HepG2 (cell line): ENCODE measurements at regions not wholly inside any gene's neighbourhood (a gene's known extent, or its start where the extent isn't known, plus 50 kb on each side); places are given as distances from the start of the nearest gene placed in this dataset.

Experiments used
- CC2D1A ChIP-seq: sonication (generic); formaldehyde crosslinking; IDR thresholded peaks from 2 replicates; pipeline ENCODE4 v1.8.1; 2023; ENCODE audit warnings: mild to moderate bottlenecking, missing genetic modification reagents
- GABPB1 ChIP-seq: IDR thresholded peaks from 2 replicates; pipeline ENCODE4 v1.6.1; 2016; ENCODE audit warnings: mild to moderate bottlenecking, missing genetic modification reagents, moderate library complexity, missing compliant biosample characterization
- HOXA5 ChIP-seq: sonication (generic); formaldehyde crosslinking; IDR thresholded peaks from 2 replicates; pipeline ENCODE4 v1.4.0; 2020; ENCODE audit warnings: missing genetic modification reagents
- KDM2A ChIP-seq: sonication (generic); formaldehyde crosslinking; IDR thresholded peaks from 2 replicates; pipeline ENCODE4 v1.4.0; 2020; ENCODE audit warnings: low read depth, missing genetic modification reagents, borderline replicate concordance
- KDM3A ChIP-seq: IDR thresholded peaks from 2 replicates; pipeline ENCODE4 v1.6.1; 2018; ENCODE audit warnings: low read depth, missing compliant biosample characterization
- KLF12 ChIP-seq: sonication (generic); formaldehyde crosslinking; IDR thresholded peaks from 2 replicates; pipeline ENCODE4 v1.4.0; 2020; ENCODE audit warnings: missing genetic modification reagents, borderline replicate concordance
- RXRA ChIP-seq: sonication (generic); formaldehyde crosslinking; IDR thresholded peaks from 2 replicates; pipeline ENCODE4 v1.5.1; 2020; ENCODE audit warnings: missing genetic modification reagents
- SMAD1 ChIP-seq: sonication (generic); formaldehyde crosslinking; IDR thresholded peaks from 2 replicates; pipeline ENCODE4 v1.4.0; 2020; ENCODE audit warnings: missing genetic modification reagents, low read depth, mild to moderate bottlenecking, borderline replicate concordance
- SMAD3 ChIP-seq: sonication (generic); formaldehyde crosslinking; IDR thresholded peaks from 2 replicates; pipeline ENCODE4 v1.4.0; 2020; ENCODE audit warnings: missing genetic modification reagents
- STAG1 ChIP-seq: sonication (generic); formaldehyde crosslinking; IDR thresholded peaks from 2 replicates; pipeline ENCODE4 v1.4.0; 2020; ENCODE audit warnings: missing genetic modification reagents
- TSC22D2 ChIP-seq: sonication (generic); formaldehyde crosslinking; IDR thresholded peaks from 2 replicates; pipeline ENCODE4 v1.5.1; 2020; ENCODE audit warnings: missing genetic modification reagents, mild to moderate bottlenecking, borderline replicate concordance
- ZBTB7B ChIP-seq: sonication (generic); formaldehyde crosslinking; IDR thresholded peaks from 2 replicates; pipeline ENCODE4 v1.4.0; 2020; ENCODE audit warnings: missing genetic modification reagents
- ZNF225 ChIP-seq: sonication (generic); formaldehyde crosslinking; IDR thresholded peaks from 2 replicates; pipeline ENCODE4 v1.4.0; 2020; ENCODE audit warnings: mild to moderate bottlenecking, missing genetic modification reagents
- ZNF281 ChIP-seq: sonication (generic); formaldehyde crosslinking; IDR thresholded peaks from 2 replicates; pipeline ENCODE4 v1.4.0; 2020; ENCODE audit warnings: missing genetic modification reagents, borderline replicate concordance
- ZNF547 ChIP-seq: sonication (generic); formaldehyde crosslinking; IDR thresholded peaks from 2 replicates; pipeline ENCODE4 v1.5.1; 2020; ENCODE audit warnings: mild to moderate bottlenecking, missing genetic modification reagents
- ZNF572 ChIP-seq: sonication (generic); formaldehyde crosslinking; IDR thresholded peaks from 2 replicates; pipeline ENCODE4 v1.5.1; 2020; ENCODE audit warnings: mild to moderate bottlenecking, missing genetic modification reagents
- ZNF749 ChIP-seq: sonication (generic); formaldehyde crosslinking; IDR thresholded peaks from 2 replicates; pipeline ENCODE4 v1.8.0; 2022; ENCODE audit warnings: mild to moderate bottlenecking, missing genetic modification reagents, moderate library complexity, borderline replicate concordance
- ZNF781 ChIP-seq: sonication (generic); formaldehyde crosslinking; IDR thresholded peaks from 2 replicates; pipeline ENCODE4 v1.5.1; 2020; ENCODE audit warnings: borderline replicate concordance, mild to moderate bottlenecking, missing genetic modification reagents; ENCODE audit errors: not compliant biosample characterization
- ZSCAN12 ChIP-seq: sonication (generic); formaldehyde crosslinking; IDR thresholded peaks from 2 replicates; pipeline ENCODE4 v1.9.0; 2021; ENCODE audit warnings: mild to moderate bottlenecking, missing genetic modification reagents
- ZZZ3 ChIP-seq: sonication (generic); formaldehyde crosslinking; IDR thresholded peaks from 2 replicates; pipeline ENCODE4 v1.4.0; 2020; ENCODE audit warnings: missing genetic modification reagents, mild to moderate bottlenecking, borderline replicate concordance
- TF ChIP-seq, protein P1 (sequence below): sonication (generic); formaldehyde crosslinking; IDR thresholded peaks from 2 replicates; pipeline ENCODE4 v1.5.1; 2020; ENCODE audit warnings: missing genetic modification reagents, mild to moderate bottlenecking, borderline replicate concordance
- TF ChIP-seq, protein P2 (sequence below): sonication (generic); formaldehyde crosslinking; IDR thresholded peaks from 2 replicates; pipeline ENCODE4 v1.5.1; 2020; ENCODE audit warnings: mild to moderate bottlenecking, moderate library complexity, missing genetic modification reagents

GRCh38 chr9:107425101-107426025, 64.2 kb downstream of the KLF4 start (continued):
- TF ChIP-seq, protein P1, sequence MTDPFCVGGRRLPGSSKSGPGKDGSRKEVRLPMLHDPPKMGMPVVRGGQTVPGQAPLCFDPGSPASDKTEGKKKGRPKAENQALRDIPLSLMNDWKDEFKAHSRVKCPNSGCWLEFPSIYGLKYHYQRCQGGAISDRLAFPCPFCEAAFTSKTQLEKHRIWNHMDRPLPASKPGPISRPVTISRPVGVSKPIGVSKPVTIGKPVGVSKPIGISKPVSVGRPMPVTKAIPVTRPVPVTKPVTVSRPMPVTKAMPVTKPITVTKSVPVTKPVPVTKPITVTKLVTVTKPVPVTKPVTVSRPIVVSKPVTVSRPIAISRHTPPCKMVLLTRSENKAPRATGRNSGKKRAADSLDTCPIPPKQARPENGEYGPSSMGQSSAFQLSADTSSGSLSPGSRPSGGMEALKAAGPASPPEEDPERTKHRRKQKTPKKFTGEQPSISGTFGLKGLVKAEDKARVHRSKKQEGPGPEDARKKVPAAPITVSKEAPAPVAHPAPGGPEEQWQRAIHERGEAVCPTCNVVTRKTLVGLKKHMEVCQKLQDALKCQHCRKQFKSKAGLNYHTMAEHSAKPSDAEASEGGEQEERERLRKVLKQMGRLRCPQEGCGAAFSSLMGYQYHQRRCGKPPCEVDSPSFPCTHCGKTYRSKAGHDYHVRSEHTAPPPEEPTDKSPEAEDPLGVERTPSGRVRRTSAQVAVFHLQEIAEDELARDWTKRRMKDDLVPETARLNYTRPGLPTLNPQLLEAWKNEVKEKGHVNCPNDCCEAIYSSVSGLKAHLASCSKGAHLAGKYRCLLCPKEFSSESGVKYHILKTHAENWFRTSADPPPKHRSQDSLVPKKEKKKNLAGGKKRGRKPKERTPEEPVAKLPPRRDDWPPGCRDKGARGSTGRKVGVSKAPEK (CRISPR knock-in tag) = 0 out of 2 replicates have a peak, but pooled peaks have one; percentile 34
- 0 out of 2 replicates have a peak, but pooled peaks have one; percentile 31 for TF ChIP-seq HOXA5
- TF ChIP-seq, protein P2, sequence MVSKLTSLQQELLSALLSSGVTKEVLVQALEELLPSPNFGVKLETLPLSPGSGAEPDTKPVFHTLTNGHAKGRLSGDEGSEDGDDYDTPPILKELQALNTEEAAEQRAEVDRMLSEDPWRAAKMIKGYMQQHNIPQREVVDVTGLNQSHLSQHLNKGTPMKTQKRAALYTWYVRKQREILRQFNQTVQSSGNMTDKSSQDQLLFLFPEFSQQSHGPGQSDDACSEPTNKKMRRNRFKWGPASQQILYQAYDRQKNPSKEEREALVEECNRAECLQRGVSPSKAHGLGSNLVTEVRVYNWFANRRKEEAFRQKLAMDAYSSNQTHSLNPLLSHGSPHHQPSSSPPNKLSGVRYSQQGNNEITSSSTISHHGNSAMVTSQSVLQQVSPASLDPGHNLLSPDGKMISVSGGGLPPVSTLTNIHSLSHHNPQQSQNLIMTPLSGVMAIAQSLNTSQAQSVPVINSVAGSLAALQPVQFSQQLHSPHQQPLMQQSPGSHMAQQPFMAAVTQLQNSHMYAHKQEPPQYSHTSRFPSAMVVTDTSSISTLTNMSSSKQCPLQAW = peak; percentile 59
- TF ChIP-seq STAG1 (CRISPR knock-in tag) = peak; percentile 68
- TF ChIP-seq SMAD1 (CRISPR knock-in tag) = no peak
- no peak for TF ChIP-seq CC2D1A (CRISPR knock-in tag)
- TF ChIP-seq ZZZ3 (CRISPR knock-in tag) = 0 out of 2 replicates have a peak, but pooled peaks have one; percentile 16
- no peak for TF ChIP-seq KDM2A (CRISPR knock-in tag)
- TF ChIP-seq KLF12 (CRISPR knock-in tag) = no peak
- TF ChIP-seq ZNF572 (CRISPR knock-in tag) = 0 out of 2 replicates have a peak, but pooled peaks have one; percentile 52
- no peak for TF ChIP-seq ZSCAN12 (CRISPR knock-in tag)
- peak; percentile 49; the same call in 1 of the 2 replicates for TF ChIP-seq ZNF225 (CRISPR knock-in tag)
- no peak for TF ChIP-seq SMAD3 (CRISPR knock-in tag)
- 0 out of 2 replicates have a peak, but pooled peaks have one; percentile 41 for TF ChIP-seq ZNF749 (CRISPR knock-in tag)
- no peak for TF ChIP-seq TSC22D2 (CRISPR knock-in tag)
- TF ChIP-seq ZNF781 (CRISPR knock-in tag) = peak; percentile 51
- peak; percentile 43; the same call in 1 of the 2 replicates for TF ChIP-seq GABPB1
- no peak for TF ChIP-seq KDM3A (CRISPR knock-in tag)
- TF ChIP-seq ZNF547 (CRISPR knock-in tag) = 0 out of 2 replicates have a peak, but pooled peaks have one; percentile 45
- TF ChIP-seq ZNF281 (CRISPR knock-in tag) = peak; percentile 32; the same call in 1 of the 2 replicates
- peak; percentile 24; the same call in 1 of the 2 replicates for TF ChIP-seq RXRA
- TF ChIP-seq ZBTB7B = 0 out of 2 replicates have a peak, but pooled peaks have one; percentile 17
